PFSK-1 (cell line): ENCODE measurements at regions not wholly inside any gene's neighbourhood (a gene's known extent, or its start where the extent isn't known, plus 50 kb on each side); places are given as distances from the start of the nearest gene placed in this dataset.

Experiments used
- POLR2AphosphoS5 ChIP-seq: IDR thresholded peaks from 2 replicates; pipeline ENCODE4 v1.6.1; 2012; ENCODE audit warnings: low read depth, mild to moderate bottlenecking, control low read depth, low read length, moderate library complexity
- SIN3A ChIP-seq: IDR thresholded peaks from 2 replicates; pipeline ENCODE4 v1.6.1; 2012; ENCODE audit warnings: mild to moderate bottlenecking, low read length, moderate library complexity, borderline replicate concordance; ENCODE audit not compliant: insufficient read depth

GRCh38 chr12:28606967-28607557 lies 416.8 kb downstream of the CCDC91 start:
- TF ChIP-seq POLR2AphosphoS5 (no peak), SIN3A (no peak)
